NK-92 treated with Interleukin-12 subunit alpha and Interleukin-12 subunit beta, amount 100 ng/mL, for 24 hours (cell line): ENCODE measurements at regions not wholly inside any gene's neighbourhood (a gene's known extent, or its start where the extent isn't known, plus 50 kb on each side); places are given as distances from the start of the nearest gene placed in this dataset.
"Not testable (repeated sequence)": the region's sequence is repeated elsewhere in the genome, so short reads cannot be mapped to it uniquely, and the experiment has no call there.

Source experiments
- DNase-seq: peaks from one replicate; lab custom pipeline; 2025; lab: John Stamatoyannopoulos, UW

DNA sequence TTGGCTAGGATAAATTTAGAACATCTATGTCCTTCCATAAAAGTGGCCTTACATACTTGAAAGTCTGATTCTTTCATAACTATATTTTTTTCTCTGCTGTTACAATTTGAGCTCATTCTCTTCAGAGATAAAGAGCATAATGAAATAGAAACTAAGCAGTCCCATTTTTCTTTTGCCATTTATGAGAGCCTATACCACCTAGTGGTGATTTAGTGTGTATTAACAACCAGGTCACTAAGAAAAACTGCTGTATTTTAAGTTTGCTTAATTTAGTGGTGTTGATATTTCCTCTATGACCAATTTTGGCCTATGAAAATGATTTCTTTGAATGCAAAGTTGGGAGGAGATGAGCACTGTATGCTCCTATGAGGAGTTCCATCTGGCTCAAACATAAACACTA, 88.7 kb upstream of the ZWINT start:
- no peak for DNase-seq

GRCh38 chr10:56447613-56448012, 86.6 kb upstream of the ZWINT start:
- DNase-seq, result not testable (repeated sequence)

DNA sequence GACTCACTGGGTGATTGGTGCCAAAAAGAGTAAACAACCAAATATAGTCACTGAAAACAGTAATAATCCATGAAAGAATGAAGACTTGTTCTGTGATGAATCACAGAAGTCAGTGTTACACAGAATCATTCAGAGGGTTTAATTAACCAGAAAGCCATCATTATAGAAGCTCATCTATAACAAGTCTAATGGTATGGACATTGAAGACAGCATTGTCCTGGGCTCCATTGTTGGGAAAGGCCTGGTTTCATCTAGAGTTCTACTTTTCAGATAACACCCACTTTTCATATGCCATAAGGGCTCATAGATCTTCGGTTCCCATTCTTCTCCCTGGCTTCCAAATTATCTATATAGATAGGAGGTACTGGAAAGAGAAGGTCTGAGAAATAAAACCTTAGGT, 80.3 kb upstream of the ZWINT start:
- not testable (repeated sequence) for DNase-seq
